HG03439 (cell line): ENCODE measurements at regions not wholly inside any gene's neighbourhood (a gene's known extent, or its start where the extent isn't known, plus 50 kb on each side); places are given as distances from the start of the nearest gene placed in this dataset.

Experiments used
- ATAC-seq: cut with Tn5 transposase; IDR thresholded peaks from one replicate; pipeline ENCODE4 v1.9.1; 2021; ENCODE audit warnings: mild to moderate bottlenecking, moderate library complexity; ENCODE audit not compliant: unreplicated experiment

DNA sequence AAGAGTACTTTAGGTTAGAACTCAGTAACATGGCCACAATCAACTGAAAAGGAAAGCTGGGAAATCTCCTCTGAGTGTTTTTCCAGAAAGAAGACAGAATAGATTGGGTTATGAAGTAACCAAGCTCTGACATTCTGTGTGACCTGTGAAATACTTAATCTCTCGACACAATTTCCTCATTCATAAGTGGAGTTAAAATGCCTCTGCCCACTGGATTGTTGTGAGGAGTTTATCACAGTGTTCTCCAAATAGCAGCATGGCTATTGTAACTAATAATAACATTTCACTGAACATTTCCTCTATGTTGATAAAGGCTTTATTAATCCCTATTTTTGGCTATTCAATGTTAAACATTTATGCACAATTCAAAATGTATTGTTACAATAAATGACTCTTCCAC lies 311.0 kb downstream of the GABRB2 start:
- ATAC-seq: no peak

DNA sequence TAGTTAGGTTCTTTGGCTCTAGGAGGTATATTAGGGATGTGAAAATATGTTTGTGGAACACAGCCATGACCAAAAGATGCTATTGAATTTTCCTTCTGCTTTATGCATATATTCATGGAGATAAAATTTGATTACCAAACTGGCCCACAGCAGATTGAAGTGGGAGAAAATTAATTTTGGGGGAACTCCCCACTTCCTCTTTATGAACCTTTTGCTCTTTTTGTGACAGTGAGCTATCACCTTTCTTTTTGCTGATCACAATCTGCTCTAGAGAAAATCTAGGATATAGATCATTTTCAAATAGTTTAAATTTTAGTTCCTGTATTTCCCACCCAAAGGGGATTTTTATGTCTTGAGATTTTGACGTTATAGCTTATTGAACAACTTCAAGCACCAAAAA lies 313.0 kb downstream of the GABRB2 start:
- ATAC-seq: no peak

GRCh38 chr5:161230221-161230620 lies 316.3 kb downstream of the GABRB2 start:
- no peak for ATAC-seq

- ATAC-seq: no peak
These were observed 326.7 kb downstream of the GABRB2 start for GRCh38 chr5:161219816-161220215.

- ATAC-seq: no peak
These were observed 329.6 kb downstream of the GABRB2 start for GRCh38 chr5:161216877-161217276.

- no peak for ATAC-seq
These were observed 334.3 kb downstream of the GABRB2 start for GRCh38 chr5:161212123-161212712.

- ATAC-seq: no peak
These were observed 345.0 kb downstream of the GABRB2 start for GRCh38 chr5:161201558-161201957.

- ATAC-seq: no peak
These were observed 338.8 kb upstream of the ATP10B start for GRCh38 chr5:161190778-161191177.

GRCh38 chr5:161190086-161190485 lies 338.1 kb upstream of the ATP10B start:
- ATAC-seq: no peak

DNA sequence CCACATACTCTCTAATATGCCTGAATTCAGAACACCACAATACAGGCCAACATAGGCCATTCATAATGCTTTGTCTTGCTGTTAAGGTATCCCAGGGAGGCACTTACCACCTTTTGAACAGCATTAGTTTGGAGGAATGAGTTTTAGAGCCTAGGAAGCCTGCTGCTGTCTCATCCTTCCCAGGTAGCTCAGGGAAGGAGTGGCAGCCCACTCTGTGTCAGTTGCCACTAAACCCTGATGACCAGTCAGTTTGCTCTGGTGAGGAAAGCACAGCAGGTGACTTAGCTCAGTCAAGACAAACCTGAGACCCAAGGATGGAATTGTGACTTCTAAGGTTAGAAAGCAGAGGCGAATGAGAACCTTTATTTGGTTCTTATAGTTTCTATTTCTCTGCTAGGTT lies 337.4 kb upstream of the ATP10B start:
- no peak for ATAC-seq

DNA sequence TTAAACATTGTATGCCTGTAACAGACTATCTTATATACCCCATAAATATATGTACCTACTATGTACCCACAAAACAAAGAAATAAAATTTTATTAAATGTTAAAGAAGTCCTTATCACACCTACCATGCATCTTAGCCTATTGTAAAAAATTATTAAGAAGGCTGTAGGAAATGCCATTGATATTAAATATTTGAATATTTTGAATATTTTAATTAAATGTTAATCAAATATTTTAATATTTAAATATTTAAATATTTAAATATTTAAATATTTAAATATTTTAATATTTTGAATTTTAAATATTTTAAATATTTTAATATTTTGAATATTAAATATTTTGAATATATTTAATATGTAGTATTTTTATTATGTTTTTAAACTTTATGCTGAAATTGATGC lies 331.5 kb upstream of the ATP10B start:
- no peak for ATAC-seq

DNA sequence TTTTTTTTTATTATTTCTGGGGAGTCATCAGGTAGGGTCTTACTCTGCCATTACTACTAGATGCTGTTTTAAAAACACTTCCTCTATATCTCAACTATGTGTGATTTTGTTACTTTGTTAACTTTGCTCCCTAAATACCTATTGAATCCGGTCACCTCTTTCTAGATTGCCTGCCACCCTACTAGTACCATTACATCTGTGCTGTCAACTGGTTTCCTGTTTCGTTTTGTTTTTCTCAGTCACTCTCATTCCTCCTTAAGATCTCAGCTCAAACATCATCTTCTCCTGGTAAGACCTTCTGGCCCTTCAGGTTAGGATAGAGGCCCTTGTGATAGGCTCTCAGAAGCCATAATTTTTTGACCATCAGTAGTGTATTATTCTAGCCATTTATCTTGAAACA lies 324.2 kb upstream of the ATP10B start:
- no peak for ATAC-seq

GRCh38 chr5:161169776-161170175 lies 317.8 kb upstream of the ATP10B start:
- no peak for ATAC-seq

DNA sequence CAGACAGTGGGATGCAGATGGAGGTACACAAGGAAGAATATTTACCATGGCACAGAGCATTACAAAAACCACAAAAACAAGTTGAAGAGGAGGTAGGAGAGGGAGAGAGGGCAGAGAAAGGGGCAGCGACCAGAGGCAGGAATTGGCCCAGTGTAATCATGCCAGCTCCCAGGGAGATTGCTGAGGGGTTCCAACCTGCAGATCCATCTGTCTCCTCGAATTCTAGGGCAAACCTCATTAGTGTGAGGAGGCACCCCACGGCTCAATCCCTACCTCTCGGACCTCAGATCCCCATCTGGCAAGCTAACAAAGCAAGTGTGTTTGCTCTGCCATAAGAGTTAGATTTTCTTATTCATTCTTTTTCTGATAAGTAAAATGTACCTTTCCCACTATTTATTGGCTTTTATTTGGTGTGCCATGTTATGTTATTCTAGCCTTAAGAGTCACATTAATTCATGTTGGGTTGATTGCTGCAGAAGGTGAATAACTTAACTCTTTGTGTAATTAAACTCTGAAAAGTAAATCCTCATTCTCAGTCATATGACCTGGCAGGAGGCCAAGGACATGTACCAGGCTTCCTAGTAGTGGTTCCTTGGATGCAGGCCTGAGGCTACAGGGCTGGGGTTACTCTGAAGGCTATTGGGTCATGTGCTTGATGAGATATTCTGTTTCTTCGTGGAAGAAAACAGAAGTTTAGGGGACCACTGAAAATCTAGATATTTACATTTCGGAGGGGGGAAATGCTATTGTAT lies 315.2 kb upstream of the ATP10B start:
- no peak for ATAC-seq

GRCh38 chr5:161165998-161166660 lies 314.1 kb upstream of the ATP10B start:
- ATAC-seq: no peak

- ATAC-seq: no peak
These were observed 305.9 kb upstream of the ATP10B start for GRCh38 chr5:161157925-161158324.

GRCh38 chr5:161155451-161155850 lies 303.4 kb upstream of the ATP10B start:
- no peak for ATAC-seq

DNA sequence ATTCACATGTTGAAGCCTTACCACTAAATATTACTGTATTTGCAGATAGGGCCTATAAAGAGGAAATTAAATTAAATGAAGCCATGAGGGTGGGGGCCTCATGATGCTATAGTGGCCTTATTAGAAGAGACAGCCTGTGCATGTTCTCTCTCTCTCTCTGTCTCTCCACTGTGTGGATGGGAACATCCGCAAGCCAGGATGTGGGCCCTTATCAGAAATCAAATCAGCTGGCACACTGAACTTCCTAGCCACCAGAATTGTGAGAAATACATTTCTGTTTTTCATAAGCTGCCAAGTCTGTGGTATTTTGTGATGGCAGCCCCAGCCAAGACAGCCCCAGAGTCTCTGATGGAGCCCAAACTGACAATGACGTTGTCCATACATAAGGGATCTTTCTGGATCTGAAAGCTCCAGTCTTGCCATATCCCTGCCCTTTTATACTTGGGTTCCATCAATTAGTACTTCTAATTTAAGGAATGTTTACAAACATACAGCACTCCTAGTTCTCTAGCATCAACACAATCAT lies 300.5 kb upstream of the ATP10B start:
- ATAC-seq: no peak

DNA sequence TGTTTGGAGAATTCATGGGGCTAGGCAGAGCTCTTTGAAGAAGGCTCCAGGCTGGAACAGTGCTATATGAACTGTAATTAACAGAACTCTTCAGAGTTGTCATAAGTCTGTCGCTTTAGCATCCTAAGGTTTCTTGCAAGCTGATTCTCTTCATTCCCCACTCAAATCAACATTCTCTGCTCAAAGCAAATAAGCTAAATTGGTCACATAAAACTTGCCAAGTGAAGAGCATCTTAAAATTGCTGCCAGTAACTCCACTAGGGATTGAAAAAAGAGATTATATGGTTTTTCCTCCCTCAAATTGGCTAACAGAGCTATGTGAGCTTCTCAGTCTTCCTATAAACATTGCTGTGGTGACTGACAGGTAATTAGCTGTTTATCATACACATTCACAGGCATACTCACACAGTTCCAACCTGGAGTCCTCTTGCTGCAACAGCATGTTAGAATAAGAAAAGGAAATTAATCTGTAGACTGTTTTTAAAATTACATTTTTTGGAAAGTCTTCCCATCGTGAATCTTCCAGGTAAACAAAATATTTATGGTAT lies 298.5 kb upstream of the ATP10B start:
- ATAC-seq: no peak

DNA sequence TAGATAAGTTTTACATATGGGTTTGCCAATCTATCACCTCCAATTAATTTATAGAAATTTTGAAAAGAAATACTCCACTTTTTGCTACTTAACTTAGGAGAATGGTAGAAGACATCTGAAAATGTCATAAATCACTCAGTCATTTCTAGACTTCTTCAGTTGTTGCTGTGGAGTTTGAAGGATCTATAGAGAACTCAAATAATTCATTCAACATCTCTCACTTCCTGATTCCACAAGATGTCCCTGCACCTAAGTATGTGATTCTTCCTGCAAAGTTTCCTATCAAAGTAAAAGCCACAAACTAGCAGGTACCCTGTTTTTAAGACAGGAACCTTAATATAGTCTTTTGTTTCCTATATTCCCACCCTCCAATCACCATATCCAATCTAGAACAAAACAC lies 297.1 kb upstream of the ATP10B start:
- no peak for ATAC-seq

GRCh38 chr5:161138751-161139455 lies 286.9 kb upstream of the ATP10B start:
- ATAC-seq: no peak
